SK-N-MC (cell line): ENCODE measurements at regions not wholly inside any gene's neighbourhood (a gene's known extent, or its start where the extent isn't known, plus 50 kb on each side); places are given as distances from the start of the nearest gene placed in this dataset.
"Not testable (repeated sequence)": the region's sequence is repeated elsewhere in the genome, so short reads cannot be mapped to it uniquely, and the experiment has no call there.

Source experiments
- DNase-seq: peaks from one replicate; pipeline ENCODE4 v3.0.0-alpha.2; 2011; ENCODE audit warnings: low read depth, low spot score
- H3K27ac ChIP-seq: fragments of 200-600 bp; sonication (generic); 2 replicates; pipeline ENCODE4 v1.5.1; 2016; ENCODE audit warnings: mixed run types
- H3K36me3 ChIP-seq: fragments of 200-600 bp; sonication (generic); 2 replicates; pipeline ENCODE4 v1.6.1; 2017; ENCODE audit warnings: antibody characterized with exemption, low read length, mixed read lengths; ENCODE audit not compliant: insufficient read depth
- H3K4me3 ChIP-seq: fragments of 200-600 bp; sonication (generic); 2 replicates; pipeline ENCODE4 v1.5.1; 2016
- H3K9ac ChIP-seq: fragments of 200-600 bp; sonication (generic); 2 replicates; pipeline ENCODE4 v1.8.0; 2017; ENCODE audit warnings: mixed run types, mixed read lengths; ENCODE audit not compliant: insufficient read length
- H3K9me3 ChIP-seq: fragments of 200-600 bp; sonication (generic); 2 replicates; pipeline ENCODE4 v1.6.1; 2017; ENCODE audit warnings: low read depth, mild to moderate bottlenecking, antibody characterized with exemption, low read length, moderate library complexity, mixed read lengths
- EZH2 ChIP-seq: fragments of 200-600 bp; sonication (generic); IDR thresholded peaks from one replicate; pipeline ENCODE4 v1.6.1; 2017; ENCODE audit warnings: antibody characterized with exemption
- FOXP2 ChIP-seq: optimal IDR thresholded peaks from 2 replicates; pipeline ENCODE3; 2011; ENCODE audit warnings: mild to moderate bottlenecking, moderate library complexity; ENCODE audit not compliant: insufficient read depth; ENCODE audit errors: extremely low read length, control extremely low read depth
- POLR2AphosphoS5 ChIP-seq: IDR thresholded peaks from 2 replicates; pipeline ENCODE4 v1.6.1; 2012; ENCODE audit warnings: mild to moderate bottlenecking, low read depth, low read length, borderline replicate concordance

DNA sequence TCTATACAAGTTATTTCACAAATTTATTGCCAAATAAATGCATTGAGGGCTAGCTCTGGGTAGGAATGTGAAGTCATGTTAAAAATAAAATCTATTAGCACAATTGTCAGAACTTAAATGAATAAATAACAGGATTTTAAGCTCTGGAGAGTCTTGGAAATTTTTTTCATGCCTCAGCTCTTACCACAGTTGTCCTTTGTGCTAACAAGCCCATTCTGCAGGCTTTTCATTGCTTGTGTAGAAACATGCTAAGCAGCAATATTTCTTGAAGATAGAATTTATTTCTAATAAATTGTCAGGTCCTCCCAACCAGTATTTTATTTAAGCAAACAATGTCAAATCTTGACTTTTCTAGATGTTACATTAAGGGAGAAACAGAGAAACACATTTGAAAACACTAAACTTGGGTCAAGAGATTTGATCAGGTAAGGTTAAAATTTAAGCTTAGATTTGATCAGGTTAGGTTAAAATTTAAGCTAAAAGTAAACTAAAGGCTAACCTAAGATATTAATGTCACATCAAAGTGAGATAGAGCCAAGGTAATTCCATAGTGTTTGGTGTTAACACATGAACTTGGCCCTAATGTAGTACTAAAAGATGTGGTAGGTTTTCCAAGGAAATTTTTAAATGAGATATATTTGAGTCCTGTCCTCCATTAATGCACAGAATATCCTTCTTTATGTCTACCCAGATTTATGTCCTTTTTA is 179.1 kb upstream of the IL1RAPL1 start:
- no peak overlapping the region for H3K4me3 ChIP-seq
- no peak overlapping the region for H3K27ac ChIP-seq
- no peaks in the 10 kb centered on the region for H3K9me3 ChIP-seq
- H3K9ac ChIP-seq, result no peak overlapping the region
- TF ChIP-seq EZH2 (no peak), FOXP2 (no peak), POLR2AphosphoS5 (no peak)
- no peaks in the 10 kb centered on the region for H3K36me3 ChIP-seq
- no peak for DNase-seq

GRCh38 chrX:28398342-28398741 is 188.9 kb upstream of the IL1RAPL1 start:
- no peak for TF ChIP-seq FOXP2
- no peak for TF ChIP-seq POLR2AphosphoS5
- H3K9ac ChIP-seq, result no peak overlapping the region
- no peak for DNase-seq
- H3K4me3 ChIP-seq, result no peak overlapping the region
- no peak overlapping the region for H3K27ac ChIP-seq
- no peaks in the 10 kb centered on the region for H3K36me3 ChIP-seq
- no peaks in the 10 kb centered on the region for H3K9me3 ChIP-seq

DNA sequence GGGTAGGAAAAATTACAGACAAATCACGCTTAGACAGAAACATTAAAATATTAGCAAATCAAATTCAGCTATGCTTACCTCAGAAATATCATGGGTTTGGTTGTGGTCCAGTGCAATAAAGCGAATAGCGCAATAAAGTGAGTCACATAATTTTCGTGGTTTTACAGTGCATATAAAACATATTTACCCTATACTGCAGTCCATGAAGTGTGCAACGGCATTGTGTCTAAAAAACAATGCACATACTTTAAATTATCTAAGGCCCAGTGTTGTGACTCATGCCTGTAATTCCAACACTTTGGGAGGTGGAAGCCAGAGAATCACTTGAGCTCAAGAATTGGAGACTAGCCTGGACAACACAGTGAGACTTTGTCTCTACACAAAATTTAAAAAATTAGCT is 195.7 kb upstream of the IL1RAPL1 start:
- Histone ChIP-seq H3K27ac (no peak overlapping the region), H3K9me3 (no peaks in the 10 kb centered on the region), H3K4me3 (no peak overlapping the region), H3K9ac (no peak overlapping the region), H3K36me3 (no peaks in the 10 kb centered on the region)
- TF ChIP-seq POLR2AphosphoS5 (no peak), FOXP2 (no peak), EZH2 (no peak)
- no peak for DNase-seq

DNA sequence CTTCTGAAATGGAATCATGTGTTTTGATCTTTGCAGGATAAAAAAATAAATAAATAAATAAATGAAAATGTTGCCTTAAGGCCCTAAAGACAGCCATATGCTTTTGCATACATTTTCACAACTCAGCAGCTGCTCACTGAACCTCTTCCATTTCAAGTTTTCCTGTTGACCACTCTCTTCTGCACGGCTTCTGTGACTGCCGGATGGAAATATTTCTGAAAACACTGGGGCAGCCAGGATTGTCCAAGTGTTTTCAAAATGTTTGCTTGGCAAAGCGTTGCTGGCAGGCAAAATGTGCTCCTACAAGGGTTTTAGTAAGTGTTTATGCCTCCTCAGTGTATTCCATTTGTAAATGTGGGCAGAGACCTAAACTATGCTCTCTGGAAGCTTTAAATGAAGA is 208.1 kb upstream of the IL1RAPL1 start:
- TF ChIP-seq POLR2AphosphoS5 (no peak), FOXP2 (no peak), EZH2 (no peak)

GRCh38 chrX:28367649-28368048 is 219.6 kb upstream of the IL1RAPL1 start:
- H3K9ac ChIP-seq, H3K4me3 ChIP-seq, H3K36me3 ChIP-seq, H3K27ac ChIP-seq, H3K9me3 ChIP-seq, DNase-seq: not testable (repeated sequence)

More for the DNA sequence above, 208.1 kb upstream of the IL1RAPL1 start:
- H3K4me3 ChIP-seq, result no peak overlapping the region
- no peak for DNase-seq
- H3K9ac ChIP-seq, result no peak overlapping the region
- H3K9me3 ChIP-seq, result no peaks in the 10 kb centered on the region
- H3K27ac ChIP-seq, result no peak overlapping the region
- no peaks in the 10 kb centered on the region for H3K36me3 ChIP-seq

GRCh38 chrX:28351801-28352200 is 235.4 kb upstream of the IL1RAPL1 start:
- Histone ChIP-seq H3K9ac (no peak overlapping the region), H3K36me3 (no peaks in the 10 kb centered on the region), H3K4me3 (no peak overlapping the region), H3K27ac (no peak overlapping the region), H3K9me3 (no peaks in the 10 kb centered on the region)
- DNase-seq, result no peak
- TF ChIP-seq POLR2AphosphoS5 (no peak), FOXP2 (no peak), EZH2 (no peak)

- Histone ChIP-seq H3K9ac (no peak overlapping the region), H3K36me3 (no peaks in the 10 kb centered on the region), H3K27ac (no peak overlapping the region), H3K9me3 (no peaks in the 10 kb centered on the region), H3K4me3 (no peak overlapping the region)
- no peak for DNase-seq
- no peak for TF ChIP-seq EZH2
- TF ChIP-seq POLR2AphosphoS5, result no peak
- no peak for TF ChIP-seq FOXP2
Measured at GRCh38 chrX:28349888-28350287, 237.4 kb upstream of the IL1RAPL1 start.

GRCh38 chrX:28347476-28347875 is 239.8 kb upstream of the IL1RAPL1 start:
- H3K27ac ChIP-seq, result no peak overlapping the region
- no peak overlapping the region for H3K4me3 ChIP-seq
- TF ChIP-seq FOXP2 (no peak), EZH2 (no peak), POLR2AphosphoS5 (no peak)

GRCh38 chrX:28329156-28329555 is 258.1 kb upstream of the IL1RAPL1 start:
- DNase-seq, result no peak
- H3K9me3 ChIP-seq, result no peaks in the 10 kb centered on the region

More at GRCh38 chrX:28347476-28347875, 239.8 kb upstream of the IL1RAPL1 start:
- H3K9me3 ChIP-seq, result no peaks in the 10 kb centered on the region
- no peak overlapping the region for H3K9ac ChIP-seq
- no peaks in the 10 kb centered on the region for H3K36me3 ChIP-seq
- DNase-seq, result no peak

More at GRCh38 chrX:28329156-28329555, 258.1 kb upstream of the IL1RAPL1 start:
- Histone ChIP-seq H3K4me3 (no peak overlapping the region), H3K9ac (no peak overlapping the region), H3K36me3 (no peaks in the 10 kb centered on the region), H3K27ac (no peak overlapping the region)
- TF ChIP-seq POLR2AphosphoS5, result no peak
- TF ChIP-seq FOXP2, result no peak
- no peak for TF ChIP-seq EZH2
